OCI-LY7 (cell line): ENCODE measurements at regions not wholly inside any gene's neighbourhood (a gene's known extent, or its start where the extent isn't known, plus 50 kb on each side); places are given as distances from the start of the nearest gene placed in this dataset.
A peak's percentile ranks its signal among the peaks of the same experiment; 100 is the strongest.

Source experiments
- BruUV-seq: library from RNA; stranded (reverse); fragments of 400-500 nt; replicated peaks from 2 replicates; lab custom pipeline; 2021; lab: Mats Ljungman, UMichigan
- CTCF ChIA-PET: fragments of 300-600 bp; sonication (Branson Sonifier 250); formaldehyde crosslinking; loops from one replicate; lab custom pipeline; 2022; ENCODE audit warnings: antibody characterized with exemption; ENCODE audit not compliant: unreplicated experiment; lab: Charles Lee
- POLR2A ChIA-PET: fragments of 300-600 bp; sonication (Branson Sonifier 250); formaldehyde crosslinking; loops from one replicate; lab custom pipeline; 2022; ENCODE audit warnings: antibody characterized with exemption; lab: Charles Lee
- DNase-seq: peaks from one replicate; pipeline ENCODE4 v3.0.0-alpha.2; 2015; ENCODE audit warnings: low spot score
- H2AFZ ChIP-seq: fragments of 200-600 bp; sonication (generic), shearing (Covaris generic); 2 replicates; pipeline ENCODE4 v1.6.1; 2014; ENCODE audit warnings: mild to moderate bottlenecking, antibody characterized with exemption, low read length, moderate library complexity
- H3K27ac ChIP-seq: fragments of 200-600 bp; sonication (generic); 2 replicates; pipeline ENCODE4 v1.5.1; 2014; ENCODE audit warnings: mixed run types, low read depth, mild to moderate bottlenecking, moderate library complexity, low read length, inconsistent platforms; ENCODE audit not compliant: poor library complexity, severe bottlenecking
- H3K36me3 ChIP-seq: fragments of 200-600 bp; sonication (generic); 2 replicates; pipeline ENCODE4 v1.6.1; 2014; ENCODE audit warnings: mild to moderate bottlenecking, antibody characterized with exemption, low read length, moderate library complexity, mixed read lengths; ENCODE audit not compliant: insufficient read depth
- H3K4me1 ChIP-seq: fragments of 200-600 bp; sonication (generic); 2 replicates; pipeline ENCODE4 v1.5.1; 2014; ENCODE audit warnings: mild to moderate bottlenecking, low read length; ENCODE audit not compliant: insufficient read depth, poor library complexity, severe bottlenecking
- H3K4me2 ChIP-seq: fragments of 200-600 bp; sonication (generic); 2 replicates; pipeline ENCODE4 v1.6.1; 2014; ENCODE audit warnings: mild to moderate bottlenecking, low read length
- H3K4me3 ChIP-seq: fragments of 200-600 bp; sonication (generic); 2 replicates; pipeline ENCODE4 v1.5.1; 2014; ENCODE audit warnings: mild to moderate bottlenecking, low read depth, low read length; ENCODE audit not compliant: poor library complexity, severe bottlenecking
- H3K79me2 ChIP-seq: fragments of 200-600 bp; sonication (generic); 2 replicates; pipeline ENCODE4 v1.6.1; 2016; ENCODE audit warnings: low read depth, mild to moderate bottlenecking, low read length, moderate library complexity, mixed read lengths; ENCODE audit not compliant: insufficient read depth
- H3K9me2 ChIP-seq: fragments of 200-600 bp; sonication (generic); 2 replicates; pipeline ENCODE4 v1.6.1; 2016; ENCODE audit warnings: mild to moderate bottlenecking, low read length, mixed read lengths; ENCODE audit not compliant: insufficient read depth
- H3K9me3 ChIP-seq: fragments of 200-600 bp; sonication (generic); 2 replicates; pipeline ENCODE4 v1.6.1; 2014; ENCODE audit warnings: mild to moderate bottlenecking, mixed run types, low read length, mixed read lengths
- H4K20me1 ChIP-seq: fragments of 200-600 bp; sonication (generic); 2 replicates; pipeline ENCODE4 v1.6.1; 2014; ENCODE audit warnings: mild to moderate bottlenecking, antibody characterized with exemption, low read length, moderate library complexity, mixed read lengths; ENCODE audit not compliant: insufficient read depth
- CTCF ChIP-seq: fragments of 200-600 bp; sonication (generic); conservative IDR thresholded peaks from 2 replicates; pipeline ENCODE4 v1.5.1; 2014; ENCODE audit warnings: mild to moderate bottlenecking, antibody characterized with exemption, low read length, moderate library complexity, mixed read lengths
- EZH2phosphoT487 ChIP-seq: fragments of 200-600 bp; sonication (generic); IDR thresholded peaks from 2 replicates; pipeline ENCODE4 v1.6.1; 2018; ENCODE audit warnings: low read depth, borderline replicate concordance, mild to moderate bottlenecking, mixed run types, antibody characterized with exemption, low read length, moderate library complexity, mixed read lengths
- intact Hi-C: fragments of 100-400 bp; cut with micrococcal nuclease; formaldehyde crosslinking; loops from one replicate; pipeline ENCODE4 v1.10.0; 2022; ENCODE audit not compliant: unreplicated experiment

GRCh38 chr12:47312808-47313426 lies 233.2 kb upstream of the AMIGO2 start:
- H3K4me2 ChIP-seq, result peak overlapping the region; percentile 43
- TF ChIP-seq EZH2phosphoT487 (no peak), CTCF (no peak)
- H3K9me3 ChIP-seq, result no peaks in the 10 kb centered on the region
- H3K36me3 ChIP-seq, result no peaks in the 10 kb centered on the region
- POLR2A ChIA-PET, result interaction anchor here (0.6 to 1.9 kb wide), 3 partner anchors 11 to 334 kb away, joined by 3 to 7 read pairs (median 3); no protein-coding TSS in a partner anchor
- no peaks in the 10 kb centered on the region for H4K20me1 ChIP-seq
- H3K4me1 ChIP-seq, result peaks cover 23% of the 10 kb centered on the region
- H3K9me2 ChIP-seq, result no peaks in the 10 kb centered on the region
- H3K79me2 ChIP-seq, result no peaks in the 10 kb centered on the region
- BruUV-seq, result no TSS peak
- H3K4me3 ChIP-seq, result no peak overlapping the region
- intact Hi-C loops, result loop anchor here (2.0 to 5.0 kb wide), 2 partner anchors 49 to 84 kb away; no protein-coding TSS in a partner anchor
- CTCF ChIA-PET, result no interaction called here
- H2AFZ ChIP-seq, result 0 out of 2 replicates have a peak overlapping the region, but pooled peaks have one; percentile 25
- H3K27ac ChIP-seq, result no peak overlapping the region
- peak; percentile 80 for DNase-seq

GRCh38 chr12:47312147-47312546 lies 232.4 kb upstream of the AMIGO2 start:
- H3K36me3 ChIP-seq, result no peaks in the 10 kb centered on the region
- intact Hi-C loops, result loop anchor here (2.0 to 5.0 kb wide), 2 partner anchors 50 to 85 kb away; no protein-coding TSS in a partner anchor
- no peak overlapping the region for H3K4me3 ChIP-seq
- no peak overlapping the region for H2AFZ ChIP-seq
- CTCF ChIA-PET, result no interaction called here
- H3K4me1 ChIP-seq, result peaks cover 24% of the 10 kb centered on the region
- no peaks in the 10 kb centered on the region for H3K79me2 ChIP-seq
- H3K9me2 ChIP-seq, result no peaks in the 10 kb centered on the region
- BruUV-seq, result no TSS peak
- H3K4me2 ChIP-seq, result peak overlapping the region; percentile 43; the same call in 1 of the 2 replicates
- H4K20me1 ChIP-seq, result no peaks in the 10 kb centered on the region
- no peak overlapping the region for H3K27ac ChIP-seq
- H3K9me3 ChIP-seq, result no peaks in the 10 kb centered on the region
- POLR2A ChIA-PET, result interaction anchor here (0.6 to 1.9 kb wide), 2 partner anchors 11 to 335 kb away, joined by 3 to 7 read pairs; no protein-coding TSS in a partner anchor
- TF ChIP-seq CTCF (no peak), EZH2phosphoT487 (no peak)
- DNase-seq, result no peak

GRCh38 chr12:47311568-47311967 lies 231.8 kb upstream of the AMIGO2 start:
- Histone ChIP-seq H3K36me3 (no peaks in the 10 kb centered on the region), H3K4me2 (no peak overlapping the region), H3K9me3 (no peaks in the 10 kb centered on the region), H3K4me3 (no peak overlapping the region), H3K9me2 (no peaks in the 10 kb centered on the region), H3K27ac (no peak overlapping the region), H2AFZ (no peak overlapping the region), H4K20me1 (no peaks in the 10 kb centered on the region), H3K4me1 (peaks cover 18% of the 10 kb centered on the region), H3K79me2 (no peaks in the 10 kb centered on the region)
- intact Hi-C loops, result loop anchor here (5.0 kb wide), 1 partner anchor 51 kb away; no protein-coding TSS in a partner anchor
- ChIA-PET POLR2A (interaction anchor here (0.6 to 1.9 kb wide), 2 partner anchors 10 to 53 kb away, joined by 5 to 7 read pairs; no protein-coding TSS in a partner anchor), CTCF (no interaction called here)
- no peak for DNase-seq
- TF ChIP-seq CTCF (no peak), EZH2phosphoT487 (no peak)
- no TSS peak for BruUV-seq
